K562 (cell line): ENCODE measurements at regions not wholly inside any gene's neighbourhood (a gene's known extent, or its start where the extent isn't known, plus 50 kb on each side); places are given as distances from the start of the nearest gene placed in this dataset.

Experiments
- CHD7 ChIP-seq: fragments of 200-600 bp; sonication (generic); IDR thresholded peaks from one replicate; pipeline ENCODE4 v1.6.1; 2012; ENCODE audit warnings: mild to moderate bottlenecking, low read depth, low read length, inconsistent platforms
- E2F1 ChIP-seq: sonication (generic); formaldehyde crosslinking; IDR thresholded peaks from 2 replicates; pipeline ENCODE4 v1.8.1; 2023; ENCODE audit warnings: mild to moderate bottlenecking, missing genetic modification reagents, moderate library complexity
- ELF4 ChIP-seq: fragments of 450-650 bp; formaldehyde crosslinking; IDR thresholded peaks from 2 replicates; pipeline ENCODE4 v1.4.0; 2022; ENCODE audit warnings: missing genetic modification characterization
- MAFK ChIP-seq: IDR thresholded peaks from 2 replicates; pipeline ENCODE4 v1.6.1; 2011; ENCODE audit warnings: low read length, improper control_type of control experiment
- RAD21 ChIP-seq, 2 experiments: fragments of 250-450 bp in 1 of 2; fragments of 450-650 bp in 1 of 2; sonication (Bioruptor Pico) in 1 of 2; formaldehyde crosslinking in 1 of 2; IDR thresholded peaks in 1 of 2; conservative IDR thresholded peaks in 1 of 2; 2 replicates each; pipeline versions ENCODE4 v1.4.0 to v1.8.0; 2020 to 2022; ENCODE audit warnings: mild to moderate bottlenecking in 2 of 2, moderate library complexity in 1 of 2
- ZNF274 ChIP-seq: IDR thresholded peaks from 2 replicates; pipeline ENCODE4 v1.6.1; 2011; ENCODE audit warnings: low read depth, mild to moderate bottlenecking, low read length, moderate library complexity, borderline replicate concordance

GRCh38 chr20:55090286-55090685, 614.9 kb downstream of the DOK5 start (continued):
- TF ChIP-seq CHD7, result no peak
- no peak for TF ChIP-seq MAFK
- no peak for TF ChIP-seq ELF4 (CRISPR knock-in tag)
- TF ChIP-seq ZNF274, result no peak
- no peak for TF ChIP-seq E2F1 (CRISPR knock-in tag)
- no peak for TF ChIP-seq RAD21 (CRISPR knock-in tag; conservative IDR thresholded peaks at IDR 0.05 in 1 of 2, IDR thresholded peaks at IDR 0.05 in 1 of 2)
- TF ChIP-seq, all 486 proteins: peak for 0
